22Rv1 (cell line): ENCODE measurements at regions not wholly inside any gene's neighbourhood (a gene's known extent, or its start where the extent isn't known, plus 50 kb on each side); places are given as distances from the start of the nearest gene placed in this dataset.

Source experiments
- ZFX ChIP-seq: fragments of 450-650 bp; IDR thresholded peaks from 2 replicates; pipeline ENCODE4 v1.6.1; 2017; ENCODE audit warnings: antibody characterized with exemption, borderline replicate concordance
- TF ChIP-seq, protein P1 (sequence below): fragments of 450-650 bp; IDR thresholded peaks from 2 replicates; pipeline ENCODE4 v1.5.1; 2017; ENCODE audit warnings: mild to moderate bottlenecking

DNA sequence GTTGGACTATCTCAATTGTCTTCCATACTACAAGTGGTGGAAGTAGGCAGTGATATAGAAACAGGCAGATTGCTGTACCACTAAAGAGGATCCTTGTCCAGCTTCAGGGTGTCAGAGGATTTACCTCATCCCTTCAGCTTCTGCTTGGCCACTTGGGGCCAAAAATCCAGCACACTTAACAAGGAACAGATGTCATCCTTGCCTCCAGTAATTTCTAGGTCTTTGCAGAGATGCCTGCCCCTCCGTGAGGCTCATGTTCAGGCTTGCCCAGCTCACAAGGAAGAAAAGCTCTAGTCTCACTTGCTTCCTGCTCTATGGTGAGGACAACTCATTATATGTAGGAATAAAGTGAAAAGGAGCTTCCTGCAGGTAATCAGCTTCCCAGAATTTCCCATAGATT, 510.3 kb downstream of the EPHA3 start:
- TF ChIP-seq, protein P1, sequence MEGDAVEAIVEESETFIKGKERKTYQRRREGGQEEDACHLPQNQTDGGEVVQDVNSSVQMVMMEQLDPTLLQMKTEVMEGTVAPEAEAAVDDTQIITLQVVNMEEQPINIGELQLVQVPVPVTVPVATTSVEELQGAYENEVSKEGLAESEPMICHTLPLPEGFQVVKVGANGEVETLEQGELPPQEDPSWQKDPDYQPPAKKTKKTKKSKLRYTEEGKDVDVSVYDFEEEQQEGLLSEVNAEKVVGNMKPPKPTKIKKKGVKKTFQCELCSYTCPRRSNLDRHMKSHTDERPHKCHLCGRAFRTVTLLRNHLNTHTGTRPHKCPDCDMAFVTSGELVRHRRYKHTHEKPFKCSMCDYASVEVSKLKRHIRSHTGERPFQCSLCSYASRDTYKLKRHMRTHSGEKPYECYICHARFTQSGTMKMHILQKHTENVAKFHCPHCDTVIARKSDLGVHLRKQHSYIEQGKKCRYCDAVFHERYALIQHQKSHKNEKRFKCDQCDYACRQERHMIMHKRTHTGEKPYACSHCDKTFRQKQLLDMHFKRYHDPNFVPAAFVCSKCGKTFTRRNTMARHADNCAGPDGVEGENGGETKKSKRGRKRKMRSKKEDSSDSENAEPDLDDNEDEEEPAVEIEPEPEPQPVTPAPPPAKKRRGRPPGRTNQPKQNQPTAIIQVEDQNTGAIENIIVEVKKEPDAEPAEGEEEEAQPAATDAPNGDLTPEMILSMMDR: no peak
- no peak for TF ChIP-seq ZFX
